ENCODE measurements at regions not wholly inside any gene's neighbourhood (a gene's known extent, or its start where the extent isn't known, plus 50 kb on each side); places are given as distances from the start of the nearest gene placed in this dataset.
A peak's percentile ranks its signal among the peaks of the same experiment; 100 is the strongest.

DNA sequence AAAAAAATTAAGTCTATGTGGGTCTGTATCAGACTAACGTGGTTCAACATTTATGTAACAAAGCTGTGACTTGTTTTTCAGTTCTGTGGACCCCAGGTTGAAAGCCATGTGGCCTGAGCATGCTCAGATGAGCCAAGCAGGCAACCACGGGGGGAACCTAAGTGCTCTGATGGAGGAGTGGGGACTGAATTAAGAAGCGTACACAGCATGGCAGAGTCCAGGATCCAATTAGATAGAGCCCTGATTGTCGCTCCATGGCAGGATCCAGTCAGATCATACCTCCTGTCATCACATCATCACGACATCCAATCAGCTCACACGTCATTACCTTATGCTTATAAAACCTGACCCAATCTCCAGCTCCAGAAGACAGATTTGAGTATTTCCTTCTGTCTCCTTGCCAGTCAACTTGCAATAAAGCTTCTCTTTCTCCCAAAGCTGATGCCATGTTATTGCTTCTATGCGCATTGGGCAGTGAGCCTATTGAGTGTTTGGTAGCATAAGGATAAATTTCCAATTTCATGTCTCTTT lies 1013.1 kb upstream of the TMEM132C start:
- DNase-seq (ENCODE audit: low read depth in 3 of 3): no peak

DNA sequence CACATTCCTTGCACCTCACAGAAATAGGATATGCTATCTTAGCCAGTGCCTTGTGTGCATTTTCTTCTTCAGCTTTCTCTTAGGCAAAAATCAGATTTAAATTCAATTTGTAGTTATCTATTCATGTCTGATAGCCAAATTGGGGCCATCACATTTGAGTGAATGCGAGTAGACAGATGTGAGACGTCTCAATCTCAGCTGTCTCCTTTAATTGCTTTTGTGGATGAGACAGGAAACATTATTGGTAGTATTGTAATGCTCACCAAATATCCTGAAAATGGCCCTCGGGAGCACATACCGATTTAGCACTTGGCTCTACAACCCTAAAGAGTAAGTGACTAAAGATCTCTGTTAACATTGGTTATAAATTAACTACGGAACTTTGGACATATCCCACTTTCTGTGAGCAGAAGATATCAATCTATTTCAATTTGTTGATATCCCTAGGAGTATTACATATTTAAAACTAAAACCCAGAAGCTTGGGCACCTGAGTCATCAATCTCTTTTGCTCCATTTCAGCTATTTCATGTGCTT lies 1012.5 kb upstream of the TMEM132C start:
- DNase-seq (ENCODE audit: low read depth in 3 of 3): no peak

DNA sequence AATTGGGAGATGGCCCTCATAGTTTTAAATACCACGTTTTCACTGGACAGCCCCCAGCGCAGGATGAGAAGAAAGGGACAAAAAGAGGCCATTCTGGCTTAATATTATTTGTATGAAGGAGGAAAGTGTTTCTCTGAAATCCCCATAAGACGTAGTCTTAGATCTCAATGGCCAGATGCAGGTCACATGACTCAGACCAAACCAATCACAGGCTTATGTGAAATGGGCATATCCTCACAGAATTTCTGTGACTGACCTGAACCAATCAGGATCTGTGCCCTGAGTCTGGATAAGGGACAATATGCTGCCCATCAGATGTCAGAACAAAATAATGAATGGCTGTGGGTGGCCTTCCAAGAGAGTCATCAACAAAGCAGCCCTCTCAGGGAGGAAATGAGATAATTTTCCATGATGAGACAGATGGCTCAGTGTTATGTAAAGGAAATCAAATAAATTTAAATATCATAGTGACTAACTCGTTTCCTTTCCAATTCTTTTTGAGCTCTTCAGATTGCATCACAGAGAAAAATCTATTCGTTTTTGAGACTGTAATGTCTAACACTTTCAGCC lies 1009.5 kb upstream of the TMEM132C start:
- DNase-seq (ENCODE audit: low read depth in 3 of 3): no peak

DNA sequence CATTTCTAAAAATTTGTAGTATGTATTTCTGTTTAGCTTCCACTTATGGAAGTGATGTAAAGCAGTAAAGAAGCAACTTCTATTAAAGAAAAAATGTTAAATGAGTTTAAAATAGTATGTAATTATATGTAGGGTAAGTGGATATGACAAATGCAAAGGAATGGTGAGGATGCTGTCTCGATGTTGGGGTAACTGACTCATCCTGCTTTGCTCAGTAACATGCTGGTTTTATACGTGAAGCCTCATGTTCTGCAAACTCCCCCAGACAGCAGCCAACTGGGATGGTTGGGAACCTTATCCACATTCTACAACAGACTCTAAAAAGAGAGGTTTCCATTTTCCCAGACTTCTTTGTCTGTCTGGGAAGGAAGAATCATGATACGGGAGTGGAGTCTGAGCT lies 1006.4 kb upstream of the TMEM132C start:
- no peak for DNase-seq (ENCODE audit: low read depth in 3 of 3)

DNA sequence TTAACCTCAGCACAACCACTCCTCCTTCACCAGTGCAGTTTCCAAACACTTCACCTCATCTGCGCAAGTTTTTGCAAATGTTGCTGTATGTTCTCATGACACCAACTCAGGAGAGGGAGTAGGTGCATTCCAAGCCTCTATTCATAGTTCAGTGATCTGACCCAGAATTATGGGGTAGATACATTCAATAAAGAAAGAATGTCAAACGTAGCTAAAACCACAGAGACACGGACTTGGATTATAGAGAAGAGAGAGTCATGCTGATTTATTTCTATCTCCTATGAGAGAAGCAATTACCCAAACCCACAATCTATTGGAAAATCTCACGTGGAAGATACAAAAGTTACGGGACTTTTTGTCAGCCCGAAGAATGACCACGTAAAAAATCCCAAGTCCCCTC lies 1006.0 kb upstream of the TMEM132C start:
- no peak for DNase-seq (ENCODE audit: low read depth in 3 of 3)

DNA sequence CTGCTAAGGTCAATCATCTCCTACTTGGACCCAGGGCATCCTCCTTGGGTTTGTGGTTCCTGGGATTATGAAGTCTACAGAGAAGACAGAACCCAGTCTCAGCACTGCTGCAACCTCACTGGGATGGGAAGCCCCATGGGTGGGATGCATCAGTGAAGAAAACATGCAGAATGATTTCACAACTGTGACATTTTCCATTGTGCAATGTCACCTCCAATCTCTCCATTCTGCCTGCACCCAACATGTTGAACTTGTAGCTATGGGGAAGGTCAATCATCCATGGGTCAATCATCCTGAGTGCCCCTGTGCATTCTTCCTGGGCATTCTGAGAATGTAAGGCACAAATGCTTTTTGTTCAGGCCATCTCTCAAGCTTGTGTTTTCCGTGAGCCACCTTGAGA lies 1004.4 kb upstream of the TMEM132C start:
- no peak for DNase-seq (ENCODE audit: low read depth in 3 of 3)

DNA sequence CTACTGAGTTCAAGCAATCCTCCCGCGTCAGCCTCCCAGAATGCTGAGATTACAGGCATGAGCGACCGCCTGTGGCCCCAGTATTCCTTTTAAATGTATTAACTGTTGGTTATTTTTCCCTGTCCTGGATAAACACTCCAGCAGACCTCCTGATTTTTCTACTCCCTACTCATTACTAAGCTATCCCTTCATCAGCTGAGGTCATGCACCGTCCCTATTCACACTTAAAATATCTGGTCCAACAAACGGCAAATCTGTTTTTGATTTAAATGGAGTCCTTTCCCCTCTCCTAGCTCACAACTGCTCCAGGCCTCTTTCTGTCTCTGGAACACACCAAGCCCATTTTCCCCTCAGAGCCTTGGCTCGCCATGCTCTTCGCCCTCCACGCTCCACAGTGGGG lies 1003.3 kb upstream of the TMEM132C start:
- DNase-seq (ENCODE audit: low read depth in 3 of 3): no peak

DNA sequence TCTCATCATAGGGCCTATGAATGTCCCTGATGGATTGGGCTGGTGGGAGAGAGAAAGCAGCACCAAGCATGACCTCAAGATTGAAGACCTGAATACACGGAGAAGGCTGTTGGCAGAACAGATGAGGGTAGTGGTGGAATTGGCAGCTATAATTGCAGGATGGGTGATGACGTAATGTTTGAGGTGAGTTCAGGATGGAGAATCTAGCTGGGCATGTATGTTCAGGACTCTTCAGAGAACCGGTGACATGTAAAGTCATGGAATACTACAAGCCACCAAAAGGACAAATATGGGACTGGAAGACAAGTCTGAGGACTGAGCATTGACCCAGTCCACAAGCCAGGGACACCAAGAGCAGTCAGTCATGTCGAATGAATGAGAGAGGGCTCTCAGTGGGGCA lies 999.8 kb upstream of the TMEM132C start:
- DNase-seq (ENCODE audit: low read depth in 3 of 3): no peak

DNA sequence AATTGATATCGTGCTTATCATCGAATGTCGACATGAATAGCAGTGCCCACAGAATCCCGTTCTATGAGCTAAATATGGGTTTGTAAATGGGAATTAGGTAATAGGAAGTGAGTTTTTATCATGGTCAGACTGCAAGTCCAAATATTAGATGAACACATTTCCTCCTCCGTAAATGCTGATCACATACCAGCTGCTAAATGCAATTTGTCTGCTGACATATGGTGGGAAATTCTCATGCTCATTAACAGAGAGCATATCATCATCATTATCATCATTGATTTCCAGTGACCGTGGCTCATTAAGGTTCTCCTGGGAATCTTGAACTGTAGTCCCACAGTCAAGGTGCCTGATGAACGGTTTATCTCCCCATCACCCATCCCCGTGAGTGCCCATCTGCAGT lies 998.8 kb upstream of the TMEM132C start:
- DNase-seq (ENCODE audit: low read depth in 3 of 3): no peak

DNA sequence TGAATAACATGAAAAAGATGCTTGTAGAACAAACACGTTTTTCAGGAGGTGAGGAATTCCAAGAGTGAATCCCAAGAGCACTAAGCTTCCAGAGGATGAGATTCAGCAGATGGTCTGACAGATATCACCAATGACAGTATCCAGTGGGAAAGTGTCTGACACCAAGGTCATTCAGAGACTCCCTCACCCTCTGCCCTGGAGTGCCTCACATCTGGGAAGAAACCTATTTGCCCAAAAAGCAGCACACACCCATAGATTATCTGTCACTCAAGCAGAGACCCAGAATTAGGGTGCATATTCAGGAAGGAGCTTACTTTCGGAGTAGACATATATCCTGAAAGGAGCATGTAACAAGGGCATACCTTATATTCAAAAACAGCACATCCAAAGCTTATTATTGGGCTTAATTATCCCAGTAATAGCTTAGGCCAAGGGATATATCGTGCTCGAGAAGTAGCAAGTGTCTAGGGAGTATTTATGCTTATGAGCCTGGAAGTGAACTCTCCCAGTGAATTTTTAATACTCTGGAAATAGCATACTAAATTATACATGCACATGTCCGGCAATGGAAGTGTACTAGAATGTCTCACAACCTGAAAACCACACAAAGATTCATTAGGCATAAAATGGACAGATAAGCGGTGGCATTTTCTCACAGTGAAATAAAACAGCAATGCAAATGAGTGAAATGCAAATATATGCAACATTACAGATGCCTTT lies 998.1 kb upstream of the TMEM132C start:
- DNase-seq (ENCODE audit: low read depth in 3 of 3): no peak

DNA sequence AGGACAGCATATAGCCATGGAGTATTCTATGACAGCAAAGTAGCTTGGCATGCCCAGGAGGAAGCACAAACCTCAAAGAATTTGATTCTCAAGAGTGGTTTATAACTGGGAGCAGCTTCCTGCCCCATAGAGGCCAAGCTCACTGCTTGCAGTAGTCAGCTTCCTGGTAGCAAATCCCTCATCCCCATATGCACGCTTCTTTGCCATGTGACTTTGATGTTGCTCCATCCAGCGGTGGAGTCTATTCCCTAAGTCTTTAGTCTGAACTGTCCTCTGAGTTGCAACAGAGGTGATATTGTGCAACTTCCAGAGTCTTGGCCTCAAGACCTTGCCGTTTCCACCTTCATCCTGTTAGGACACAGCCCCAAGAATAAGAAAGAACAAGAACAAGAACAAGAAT lies 996.8 kb upstream of the TMEM132C start:
- no peak for DNase-seq (ENCODE audit: low read depth in 3 of 3)

DNA sequence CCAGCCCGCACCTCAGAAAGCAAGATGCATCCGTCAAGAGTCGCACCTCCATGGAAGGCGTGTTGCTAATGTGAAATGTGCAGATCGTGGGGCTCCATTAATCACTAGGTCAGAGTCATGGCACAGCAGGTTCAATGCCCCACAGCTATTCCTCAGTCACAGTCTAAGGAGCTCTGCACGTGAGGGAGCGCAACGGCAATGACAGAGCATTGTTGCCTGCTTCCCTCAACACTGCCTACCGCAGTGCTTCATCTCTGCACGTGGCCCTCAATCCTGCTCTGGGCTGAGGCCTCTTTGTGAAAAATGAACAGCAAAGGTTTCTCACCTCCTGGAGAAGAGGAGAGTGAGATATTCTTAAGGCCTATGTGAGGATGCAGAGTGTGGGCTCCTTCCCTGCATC lies 995.2 kb upstream of the TMEM132C start:
- DNase-seq (ENCODE audit: low read depth in 3 of 3): no peak

DNA sequence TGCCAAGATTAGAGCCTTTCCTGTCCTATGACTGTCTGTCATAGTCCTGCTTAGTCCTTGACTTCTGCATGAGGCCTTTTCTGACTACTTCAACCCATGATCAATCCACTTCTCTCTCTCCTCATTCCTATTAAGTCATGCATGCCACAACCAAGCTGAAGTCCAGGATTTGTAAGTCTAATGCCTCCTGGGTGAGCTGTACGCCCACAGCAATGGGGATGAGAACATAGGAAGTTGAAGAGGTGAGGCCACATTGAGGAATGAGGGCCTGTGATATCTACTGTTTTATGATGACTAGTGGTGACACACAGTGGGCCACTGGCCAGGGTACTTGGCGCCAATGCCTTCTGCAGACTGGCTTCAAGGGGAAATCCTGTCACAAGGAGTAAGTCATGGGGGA lies 994.1 kb upstream of the TMEM132C start:
- DNase-seq (ENCODE audit: low read depth in 3 of 3): no peak

DNA sequence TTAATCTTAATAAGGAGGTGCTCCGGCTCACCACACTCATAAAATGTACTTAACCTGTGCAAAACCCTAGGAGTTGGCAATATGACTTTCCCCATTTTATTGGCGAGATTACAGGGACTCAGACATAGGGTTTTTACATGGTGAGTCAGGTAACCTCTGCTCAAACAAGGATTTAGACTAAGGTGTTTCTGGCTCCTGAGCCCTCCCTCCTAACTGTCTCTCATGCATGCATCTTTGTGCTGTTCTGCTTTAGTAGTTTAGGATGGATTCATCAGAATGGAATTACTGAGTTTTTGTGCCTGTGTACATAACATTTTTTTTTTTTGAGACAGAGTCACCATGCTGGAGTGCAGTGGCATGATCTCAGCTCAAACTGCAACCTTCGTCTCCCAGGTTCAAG lies 993.3 kb upstream of the TMEM132C start:
- no peak for DNase-seq (ENCODE audit: low read depth in 3 of 3)

DNA sequence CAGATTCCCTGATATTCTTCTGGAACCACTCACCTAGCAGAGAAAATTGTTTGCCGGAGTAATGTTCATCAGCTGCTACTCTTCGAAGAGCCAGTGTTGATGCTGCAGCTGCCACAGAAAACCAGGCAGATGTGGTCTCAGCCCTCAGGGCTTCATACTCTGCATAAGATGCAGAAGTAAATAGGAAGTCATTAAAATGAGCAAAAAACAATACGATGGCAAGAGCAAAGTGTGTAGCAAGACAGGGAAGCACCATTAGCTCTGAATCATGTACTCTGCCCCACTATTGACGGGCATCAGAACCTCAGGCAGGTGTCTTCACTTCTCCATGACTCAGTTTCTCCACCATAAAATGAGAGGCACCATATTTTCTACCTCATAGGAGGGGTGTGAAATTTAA lies 991.6 kb upstream of the TMEM132C start:
- DNase-seq (ENCODE audit: low read depth in 3 of 3): no peak

DNA sequence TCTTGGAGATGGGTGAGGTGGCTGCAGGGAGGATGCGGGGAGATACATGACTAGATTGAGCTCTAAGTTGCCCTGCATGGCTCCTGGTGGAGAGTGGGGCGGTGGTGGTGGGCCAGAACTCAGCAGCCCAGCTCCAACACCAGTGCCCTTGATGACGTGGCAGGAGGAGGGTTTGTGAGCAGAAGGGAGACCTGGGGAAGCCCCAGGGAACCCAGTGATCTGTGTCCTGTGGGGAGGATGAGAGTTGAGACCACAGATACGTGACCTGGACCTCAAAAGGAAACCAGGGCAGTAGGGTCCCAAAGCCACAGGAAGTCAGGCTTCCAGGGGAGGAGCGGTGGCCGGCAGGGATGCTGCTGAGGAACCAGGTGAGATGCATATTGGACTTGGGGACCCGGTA lies 989.1 kb upstream of the TMEM132C start:
- no peak for DNase-seq (ENCODE audit: low read depth in 3 of 3)

DNA sequence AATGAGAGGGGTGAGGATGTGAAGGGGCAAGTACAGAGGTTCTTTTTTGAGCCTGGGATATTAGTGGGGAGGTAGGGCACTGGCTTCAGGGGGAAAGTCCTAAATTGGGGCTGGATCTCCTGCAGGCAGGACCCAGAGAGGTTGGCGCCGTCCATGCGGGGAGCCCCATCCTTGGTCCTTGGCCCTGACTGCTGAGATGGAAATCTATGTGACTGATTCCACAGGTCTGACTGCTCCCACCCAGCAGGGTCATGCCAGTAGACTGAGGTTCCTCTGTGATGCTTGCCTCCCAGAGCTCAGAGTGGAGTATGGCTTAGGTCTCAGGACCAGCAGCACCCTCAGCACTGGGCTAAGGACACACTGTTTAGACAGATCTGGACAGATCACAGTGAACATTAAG lies 988.6 kb upstream of the TMEM132C start:
- no peak for DNase-seq (ENCODE audit: low read depth in 3 of 3)

DNA sequence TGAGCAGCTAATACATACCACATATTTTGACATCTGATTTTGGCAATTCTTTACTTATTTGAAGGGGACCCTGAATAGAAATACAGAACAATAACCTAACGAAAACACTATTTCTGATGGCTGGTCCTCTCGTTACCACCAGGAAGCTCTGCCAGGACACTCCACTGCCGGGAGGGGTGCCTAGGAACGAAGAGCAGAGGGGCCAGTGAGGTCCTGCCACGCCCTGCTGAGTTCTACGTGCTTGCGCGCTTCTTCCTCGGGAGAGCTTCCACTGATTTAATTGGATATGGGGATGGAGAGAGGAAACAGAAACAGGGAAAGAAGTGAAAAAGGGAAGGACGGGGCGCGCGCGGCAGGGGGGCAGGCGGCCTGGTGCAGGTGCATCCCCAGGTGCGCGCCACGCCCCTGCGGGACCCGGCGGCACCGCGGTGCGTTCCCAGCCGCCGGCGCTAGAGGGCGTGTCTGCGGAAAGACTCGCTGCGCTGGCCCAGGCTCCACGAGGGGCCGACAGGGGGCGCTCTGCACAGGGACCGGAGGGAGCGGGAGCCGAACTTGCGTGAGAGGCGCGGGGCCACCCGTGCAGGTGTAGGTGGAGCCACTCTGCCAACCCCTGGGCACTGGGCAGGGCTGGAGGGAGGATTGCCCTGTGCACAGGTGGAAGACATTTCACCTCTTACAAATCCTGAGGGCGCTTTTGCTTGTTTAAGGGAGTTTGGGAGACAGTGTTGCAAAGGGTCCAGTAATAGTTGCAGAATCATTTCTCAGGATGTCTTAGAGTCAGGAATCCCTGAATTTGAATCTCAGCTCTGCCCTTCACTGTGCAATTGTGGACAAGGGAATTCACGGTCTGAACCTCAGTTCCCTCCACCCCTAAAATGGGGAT lies 986.3 kb upstream of the TMEM132C start:
- peak; percentile 20 to 70 (median 47) for DNase-seq (ENCODE audit: low read depth in 3 of 3)

DNA sequence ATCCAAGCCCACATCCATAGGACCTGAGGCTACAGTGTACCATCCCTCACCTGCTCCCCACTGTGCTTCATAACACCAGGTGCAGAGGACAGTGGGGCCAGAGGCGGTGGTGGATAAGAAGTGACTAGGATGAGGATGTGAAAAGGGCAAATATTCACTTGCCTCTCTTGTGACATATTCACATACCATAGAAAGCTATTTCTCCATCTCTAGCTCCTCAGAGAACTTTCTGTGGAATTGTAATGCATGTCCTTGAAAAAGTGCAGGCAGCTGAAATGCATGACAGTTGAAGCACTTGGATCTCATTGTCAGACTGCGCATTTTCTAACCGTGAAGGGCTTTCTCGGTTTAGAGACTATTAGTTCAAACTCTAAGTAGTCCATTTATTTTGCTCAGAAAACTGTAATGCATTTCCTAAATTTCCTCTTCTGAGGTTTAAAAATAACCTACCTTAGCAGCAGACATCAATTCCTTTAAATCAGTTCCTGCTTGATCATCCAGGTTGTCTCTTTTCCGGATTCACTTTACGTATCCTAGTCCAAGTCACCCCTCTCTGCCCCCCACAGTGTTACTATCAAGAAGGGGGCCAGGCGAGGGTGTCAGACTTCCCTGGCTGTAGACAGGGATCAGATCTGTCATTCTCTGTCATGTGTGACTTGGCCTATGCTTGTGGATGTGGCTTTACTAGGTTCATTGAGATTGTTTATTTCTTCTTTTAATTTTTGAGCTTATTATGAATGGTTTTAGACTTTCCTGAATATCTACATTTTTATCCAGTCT lies 984.0 kb upstream of the TMEM132C start:
- DNase-seq (ENCODE audit: low read depth in 3 of 3): no peak

DNA sequence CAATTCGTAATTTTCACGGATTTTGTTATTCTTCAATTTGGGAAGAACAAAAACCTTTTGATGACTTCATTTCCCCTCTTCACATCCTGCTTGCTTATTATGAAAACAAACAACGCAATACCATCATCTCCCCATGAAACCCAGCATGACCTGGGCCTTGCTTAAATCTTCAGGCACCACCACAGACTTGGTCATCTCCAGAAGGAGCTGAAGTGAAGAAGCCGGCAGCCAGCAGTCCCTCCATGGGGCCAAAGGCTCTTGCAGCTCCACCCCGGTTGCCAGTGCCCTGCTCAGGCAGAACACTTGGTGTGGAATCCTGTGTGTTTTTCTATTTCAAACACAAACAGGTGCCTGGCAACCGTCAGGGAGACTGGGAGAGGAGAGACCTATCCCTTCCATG lies 982.9 kb upstream of the TMEM132C start:
- DNase-seq (ENCODE audit: low read depth in 3 of 3): no peak

DNA sequence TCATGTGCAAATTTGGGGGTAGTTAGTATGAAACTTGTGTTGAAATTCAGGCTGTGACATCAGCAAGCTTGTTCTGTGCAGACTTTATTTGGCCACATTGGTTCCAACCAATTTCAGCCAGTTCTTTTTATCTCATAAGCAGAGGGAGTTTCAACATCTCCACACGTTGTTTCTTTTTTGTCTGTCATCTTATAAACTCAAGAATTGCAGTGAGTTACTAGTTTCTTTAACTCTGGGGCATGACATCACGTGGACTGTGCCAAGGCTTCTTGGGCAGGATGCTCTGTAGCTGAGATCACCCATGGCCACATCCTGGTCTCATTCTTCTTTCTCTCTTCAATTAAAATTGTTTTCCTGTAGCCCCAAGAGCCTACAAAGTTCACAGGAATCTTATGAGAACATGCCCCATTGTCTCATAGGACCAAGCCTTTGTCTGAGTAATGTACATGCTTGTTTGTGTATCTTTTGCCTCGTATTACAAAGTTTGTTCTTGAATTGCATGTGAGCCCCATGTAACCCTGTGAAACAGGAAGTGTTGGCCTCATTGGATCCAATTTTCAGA lies 982.0 kb upstream of the TMEM132C start:
- no peak for DNase-seq (ENCODE audit: low read depth in 3 of 3)
